HG02885 (cell line): ENCODE measurements at regions not wholly inside any gene's neighbourhood (a gene's known extent, or its start where the extent isn't known, plus 50 kb on each side); places are given as distances from the start of the nearest gene placed in this dataset.

ENCODE experiments used
- ATAC-seq: cut with Tn5 transposase; IDR thresholded peaks from one replicate; pipeline ENCODE4 v1.9.1; 2021; ENCODE audit warnings: mild to moderate bottlenecking; ENCODE audit not compliant: unreplicated experiment, poor library complexity

GRCh38 chr7:10875080-10875479, 98.6 kb upstream of the PHF14 start:
- ATAC-seq = no peak

- peak; percentile 32 for ATAC-seq
Observed at GRCh38 chr7:10888861-10889260, 84.8 kb upstream of the PHF14 start.

GRCh38 chr7:10889266-10889898, 84.3 kb upstream of the PHF14 start:
- ATAC-seq = peak; percentile 98

GRCh38 chr7:10908600-10908999, 65.1 kb upstream of the PHF14 start:
- ATAC-seq = no peak

- no peak for ATAC-seq
Observed at GRCh38 chr7:10910447-10910846, 63.2 kb upstream of the PHF14 start.

GRCh38 chr7:10912077-10912476, 61.6 kb upstream of the PHF14 start:
- no peak for ATAC-seq

- no peak for ATAC-seq
Observed at GRCh38 chr7:10913457-10913856, 60.2 kb upstream of the PHF14 start.

GRCh38 chr7:10918093-10918590, 55.5 kb upstream of the PHF14 start:
- ATAC-seq = no peak

- ATAC-seq = no peak
Observed at GRCh38 chr7:10919923-10920322, 53.7 kb upstream of the PHF14 start.
